ENCODE measurements at regions not wholly inside any gene's neighbourhood (a gene's known extent, or its start where the extent isn't known, plus 50 kb on each side); places are given as distances from the start of the nearest gene placed in this dataset.
"Not testable (repeated sequence)": the region's sequence is repeated elsewhere in the genome, so short reads cannot be mapped to it uniquely, and the experiment has no call there.

- no peak overlapping the region for H3K27ac Mint-ChIP-seq (ENCODE audit: unreplicated experiment)
- H3K9me3 Mint-ChIP-seq (ENCODE audit: unreplicated experiment): peaks cover 13% of the 10 kb centered on the region
- H3K4me1 Mint-ChIP-seq (ENCODE audit: unreplicated experiment): peaks cover 3% of the 10 kb centered on the region
- no peak overlapping the region for H3K4me3 Mint-ChIP-seq (ENCODE audit: unreplicated experiment)
- DNase-seq (ENCODE audit: extremely low spot score, unreplicated experiment): no peak
- peaks cover 6% of the 10 kb centered on the region for H3K27me3 Mint-ChIP-seq (ENCODE audit: unreplicated experiment)
- H3K36me3 Mint-ChIP-seq (ENCODE audit: unreplicated experiment): no peaks in the 10 kb centered on the region
- no peak for TF ChIP-seq CTCF (IDR thresholded peaks at IDR 0.05)
Observed at GRCh38 chr15:31609258-31609681, 282.6 kb downstream of the KLF13 start.

GRCh38 chr15:31609906-31610305, 283.3 kb downstream of the KLF13 start:
- Mint-ChIP-seq H3K27ac (ENCODE audit: unreplicated experiment) (no peak overlapping the region), H3K9me3 (ENCODE audit: unreplicated experiment) (peaks cover 13% of the 10 kb centered on the region), H3K27me3 (ENCODE audit: unreplicated experiment) (peaks cover 6% of the 10 kb centered on the region), H3K4me1 (ENCODE audit: unreplicated experiment) (peaks cover 3% of the 10 kb centered on the region), H3K36me3 (ENCODE audit: unreplicated experiment) (no peaks in the 10 kb centered on the region), H3K4me3 (ENCODE audit: unreplicated experiment) (no peak overlapping the region)
- no peak for DNase-seq (ENCODE audit: extremely low spot score, unreplicated experiment)
- TF ChIP-seq CTCF (IDR thresholded peaks at IDR 0.05): no peak

- no peak for TF ChIP-seq CTCF (IDR thresholded peaks at IDR 0.05)
- Mint-ChIP-seq H3K27ac (ENCODE audit: unreplicated experiment) (no peak overlapping the region), H3K27me3 (ENCODE audit: unreplicated experiment) (peaks cover 6% of the 10 kb centered on the region), H3K9me3 (ENCODE audit: unreplicated experiment) (peaks cover 13% of the 10 kb centered on the region), H3K4me1 (ENCODE audit: unreplicated experiment) (no peaks in the 10 kb centered on the region), H3K36me3 (ENCODE audit: unreplicated experiment) (no peaks in the 10 kb centered on the region), H3K4me3 (ENCODE audit: unreplicated experiment) (no peak overlapping the region)
- no peak for DNase-seq (ENCODE audit: extremely low spot score, unreplicated experiment)
Observed at GRCh38 chr15:31615643-31616415, 289.2 kb downstream of the KLF13 start.

- not testable (repeated sequence) for H3K4me3 Mint-ChIP-seq (ENCODE audit: unreplicated experiment); H3K4me1 Mint-ChIP-seq (ENCODE audit: unreplicated experiment)
Observed at GRCh38 chr15:31623297-31623696, 296.7 kb downstream of the KLF13 start.

GRCh38 chr15:31624115-31624514, 297.5 kb downstream of the KLF13 start:
- H3K4me3 Mint-ChIP-seq (ENCODE audit: unreplicated experiment); H3K4me1 Mint-ChIP-seq (ENCODE audit: unreplicated experiment); H3K27me3 Mint-ChIP-seq (ENCODE audit: unreplicated experiment); H3K36me3 Mint-ChIP-seq (ENCODE audit: unreplicated experiment); H3K27ac Mint-ChIP-seq (ENCODE audit: unreplicated experiment); DNase-seq (ENCODE audit: extremely low spot score, unreplicated experiment); H3K9me3 Mint-ChIP-seq (ENCODE audit: unreplicated experiment): not testable (repeated sequence)

More at GRCh38 chr15:31623297-31623696, 296.7 kb downstream of the KLF13 start:
- DNase-seq (ENCODE audit: extremely low spot score, unreplicated experiment); H3K9me3 Mint-ChIP-seq (ENCODE audit: unreplicated experiment); H3K27me3 Mint-ChIP-seq (ENCODE audit: unreplicated experiment); H3K27ac Mint-ChIP-seq (ENCODE audit: unreplicated experiment); H3K36me3 Mint-ChIP-seq (ENCODE audit: unreplicated experiment): not testable (repeated sequence)

- not testable (repeated sequence) for DNase-seq (ENCODE audit: extremely low spot score, unreplicated experiment); H3K27me3 Mint-ChIP-seq (ENCODE audit: unreplicated experiment); H3K4me3 Mint-ChIP-seq (ENCODE audit: unreplicated experiment); H3K4me1 Mint-ChIP-seq (ENCODE audit: unreplicated experiment); H3K27ac Mint-ChIP-seq (ENCODE audit: unreplicated experiment); H3K9me3 Mint-ChIP-seq (ENCODE audit: unreplicated experiment); H3K36me3 Mint-ChIP-seq (ENCODE audit: unreplicated experiment)
Observed at GRCh38 chr15:31635715-31636114, 309.1 kb downstream of the KLF13 start.

GRCh38 chr15:31636911-31637310, 310.3 kb downstream of the KLF13 start:
- DNase-seq (ENCODE audit: extremely low spot score, unreplicated experiment); H3K27ac Mint-ChIP-seq (ENCODE audit: unreplicated experiment); H3K36me3 Mint-ChIP-seq (ENCODE audit: unreplicated experiment); H3K4me1 Mint-ChIP-seq (ENCODE audit: unreplicated experiment); H3K27me3 Mint-ChIP-seq (ENCODE audit: unreplicated experiment); H3K4me3 Mint-ChIP-seq (ENCODE audit: unreplicated experiment); H3K9me3 Mint-ChIP-seq (ENCODE audit: unreplicated experiment): not testable (repeated sequence)

GRCh38 chr15:31643955-31644354, 317.3 kb downstream of the KLF13 start:
- not testable (repeated sequence) for H3K27ac Mint-ChIP-seq (ENCODE audit: unreplicated experiment); H3K4me1 Mint-ChIP-seq (ENCODE audit: unreplicated experiment); H3K36me3 Mint-ChIP-seq (ENCODE audit: unreplicated experiment); DNase-seq (ENCODE audit: extremely low spot score, unreplicated experiment); H3K9me3 Mint-ChIP-seq (ENCODE audit: unreplicated experiment); H3K4me3 Mint-ChIP-seq (ENCODE audit: unreplicated experiment)
- H3K27me3 Mint-ChIP-seq (ENCODE audit: unreplicated experiment): peaks cover 25% of the 10 kb centered on the region

- H3K4me1 Mint-ChIP-seq (ENCODE audit: unreplicated experiment); H3K27ac Mint-ChIP-seq (ENCODE audit: unreplicated experiment); H3K9me3 Mint-ChIP-seq (ENCODE audit: unreplicated experiment); H3K4me3 Mint-ChIP-seq (ENCODE audit: unreplicated experiment); H3K36me3 Mint-ChIP-seq (ENCODE audit: unreplicated experiment); DNase-seq (ENCODE audit: extremely low spot score, unreplicated experiment): not testable (repeated sequence)
- peaks cover 25% of the 10 kb centered on the region for H3K27me3 Mint-ChIP-seq (ENCODE audit: unreplicated experiment)
Observed at GRCh38 chr15:31644761-31645160, 318.1 kb downstream of the KLF13 start.
